ENCODE measurements at regions not wholly inside any gene's neighbourhood (a gene's known extent, or its start where the extent isn't known, plus 50 kb on each side); places are given as distances from the start of the nearest gene placed in this dataset.
"Not testable (repeated sequence)": the region's sequence is repeated elsewhere in the genome, so short reads cannot be mapped to it uniquely, and the experiment has no call there.

GRCh38 chr5:123976379-123977033 is 464.5 kb downstream of the CSNK1G3 start:
- no peak for DNase-seq

GRCh38 chr5:123975521-123975920 is 463.5 kb downstream of the CSNK1G3 start:
- DNase-seq, result not testable (repeated sequence)

DNA sequence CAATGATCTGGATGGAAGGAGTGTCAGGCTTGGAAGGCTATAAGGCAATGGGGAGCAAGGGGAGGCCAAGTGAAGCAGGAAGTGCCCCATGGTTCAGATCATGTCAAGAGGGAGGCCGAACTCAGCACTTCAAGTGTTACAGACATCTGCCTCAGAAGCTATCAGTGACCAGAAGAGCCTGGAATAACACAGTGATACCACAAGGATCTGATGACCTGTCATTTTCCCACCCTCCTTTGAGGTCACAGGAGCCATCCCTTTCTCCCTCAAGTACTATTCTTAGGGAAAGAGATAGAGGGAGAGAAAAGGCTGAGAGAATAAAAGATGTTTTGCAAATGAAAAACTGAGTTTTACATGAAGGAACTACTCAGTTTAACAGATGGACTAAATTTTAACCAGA is 454.8 kb downstream of the CSNK1G3 start:
- DNase-seq, result no peak

DNA sequence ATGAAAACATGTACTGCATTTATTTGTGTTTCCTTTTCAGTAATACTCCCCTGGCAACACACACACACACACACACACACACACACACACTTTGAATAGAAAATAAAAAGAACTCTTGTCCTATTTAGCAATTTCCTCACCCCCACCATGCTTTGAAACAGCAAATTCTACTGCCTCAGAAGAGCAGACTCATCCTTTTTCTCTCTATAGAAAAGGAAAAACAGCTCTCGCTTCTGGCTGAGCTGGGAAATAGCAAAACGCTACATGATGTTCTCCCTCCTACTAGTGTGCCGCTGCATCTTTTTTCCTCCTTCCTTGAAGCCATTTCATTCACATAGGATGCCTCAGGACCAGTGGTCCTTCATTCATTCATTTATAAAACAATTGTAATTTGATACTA is 453.6 kb downstream of the CSNK1G3 start:
- DNase-seq, result no peak

GRCh38 chr5:123964884-123965283 is 452.9 kb downstream of the CSNK1G3 start:
- no peak for DNase-seq

DNA sequence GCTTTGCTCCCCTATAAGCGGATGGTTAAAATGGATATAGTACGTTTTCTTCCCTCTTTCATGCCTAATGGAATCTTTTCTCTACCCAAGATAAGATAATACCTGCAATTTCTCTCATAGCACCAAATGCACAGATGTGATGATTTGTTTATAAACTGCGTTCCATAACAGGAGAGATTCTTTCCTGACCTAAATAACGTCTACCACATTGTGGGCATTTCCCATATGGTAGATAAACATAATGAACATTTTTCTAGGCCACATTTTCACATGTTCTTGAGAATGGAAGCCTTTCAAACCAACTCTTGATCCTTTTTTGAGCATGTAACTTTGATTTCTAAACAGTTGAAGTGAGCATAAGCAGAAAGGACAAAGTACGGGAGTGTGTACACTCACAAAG is 448.5 kb downstream of the CSNK1G3 start:
- DNase-seq, result no peak

GRCh38 chr5:123951582-123951977 is 439.6 kb downstream of the CSNK1G3 start:
- no peak for DNase-seq

DNA sequence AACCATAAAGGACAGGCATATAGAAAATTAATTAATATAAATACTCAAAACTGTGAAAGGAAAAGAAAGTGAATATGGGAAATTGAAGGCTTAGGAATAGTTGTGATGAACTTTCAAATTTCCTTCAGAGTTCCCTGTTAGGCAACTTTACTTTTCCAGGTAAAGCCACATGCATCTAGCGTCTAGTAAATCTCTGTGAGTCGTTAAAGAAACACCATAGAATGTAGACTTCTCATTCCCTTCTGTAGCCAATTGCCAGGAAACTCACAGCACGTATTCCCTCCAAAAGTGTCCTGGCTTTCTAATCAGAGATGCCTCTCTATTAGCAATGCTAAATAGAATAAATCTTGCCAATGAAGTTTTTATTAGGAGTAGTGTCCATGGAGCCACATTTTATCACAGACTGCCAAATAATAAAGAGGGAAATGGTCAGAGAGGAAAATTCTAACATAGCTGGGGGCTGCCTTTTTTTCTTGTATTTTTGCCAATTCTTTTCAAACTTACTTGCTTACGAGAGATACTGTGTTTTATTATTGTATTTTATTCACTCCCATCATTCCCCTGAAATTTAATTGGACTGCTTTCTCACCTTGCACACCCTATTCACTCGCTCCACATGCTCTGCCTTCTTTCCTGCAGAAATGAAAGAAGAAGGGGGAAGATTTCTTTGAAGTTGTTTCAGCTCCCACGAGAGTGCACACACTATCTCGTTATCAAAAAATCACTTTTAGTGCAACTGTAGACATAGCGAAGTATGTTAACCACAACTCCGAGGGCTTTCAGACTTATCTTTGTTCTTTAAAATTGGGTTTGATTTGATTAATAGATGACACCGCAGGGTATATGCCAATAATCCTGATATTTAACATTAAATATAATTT is 439.0 kb downstream of the CSNK1G3 start:
- DNase-seq, result no peak

GRCh38 chr5:123949807-123950340 is 437.9 kb downstream of the CSNK1G3 start:
- DNase-seq, result no peak

DNA sequence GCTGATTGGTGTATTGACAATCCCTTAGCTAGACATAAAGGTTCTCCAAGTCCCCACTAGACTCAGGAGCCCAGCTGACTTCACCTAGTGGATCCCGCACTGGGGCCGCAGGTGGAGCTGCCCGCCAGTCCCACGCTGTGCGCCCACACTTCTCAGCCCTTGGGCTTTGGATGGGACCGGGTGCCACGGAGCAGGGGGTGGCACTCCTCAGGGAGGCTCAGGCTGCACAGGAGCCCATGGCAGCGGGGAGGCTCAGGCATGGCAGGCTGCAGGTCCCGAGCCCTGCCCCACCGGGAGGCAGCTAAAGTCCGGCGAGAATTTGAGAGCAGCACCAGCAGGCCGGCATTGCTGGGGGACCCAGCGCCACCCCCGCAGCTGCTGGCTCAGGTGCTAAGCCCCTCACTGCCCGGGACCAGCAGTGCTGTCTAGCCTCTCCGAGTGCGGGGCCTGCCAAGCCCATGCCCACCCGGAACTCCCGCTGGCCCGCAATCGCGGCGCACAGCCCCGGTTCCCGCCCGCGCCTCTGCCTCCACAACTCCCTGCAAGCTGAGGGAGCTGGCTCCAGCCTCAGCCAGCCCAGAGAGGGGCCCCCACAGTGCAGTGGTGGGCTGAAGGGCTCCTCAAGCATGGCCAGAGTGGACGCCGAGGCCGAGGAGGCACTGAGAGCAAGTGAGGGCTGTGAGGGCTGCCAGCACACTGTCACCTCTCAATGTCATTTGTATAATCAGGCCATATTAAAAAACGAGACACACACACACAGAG is 437.2 kb downstream of the CSNK1G3 start:
- no peak for DNase-seq

DNA sequence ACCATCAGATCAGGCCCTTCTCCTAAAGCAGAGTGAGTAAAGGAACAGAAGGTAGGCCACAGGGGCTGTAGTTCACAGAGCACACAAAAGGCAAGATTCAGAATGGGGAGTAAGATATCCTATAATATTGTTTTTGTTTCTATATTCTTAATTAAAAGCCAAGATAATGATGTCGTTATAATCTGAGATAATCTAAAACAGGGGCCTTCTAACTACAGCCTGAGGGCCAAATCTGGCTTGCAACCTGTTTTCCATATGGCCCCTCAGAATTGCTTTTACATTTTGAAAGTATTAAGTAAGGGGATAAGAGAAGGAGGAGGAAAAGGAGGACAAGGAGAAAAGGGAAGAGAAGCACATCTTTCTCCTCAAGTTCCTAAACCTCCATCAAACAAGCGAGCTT is 435.8 kb downstream of the CSNK1G3 start:
- DNase-seq, result no peak

DNA sequence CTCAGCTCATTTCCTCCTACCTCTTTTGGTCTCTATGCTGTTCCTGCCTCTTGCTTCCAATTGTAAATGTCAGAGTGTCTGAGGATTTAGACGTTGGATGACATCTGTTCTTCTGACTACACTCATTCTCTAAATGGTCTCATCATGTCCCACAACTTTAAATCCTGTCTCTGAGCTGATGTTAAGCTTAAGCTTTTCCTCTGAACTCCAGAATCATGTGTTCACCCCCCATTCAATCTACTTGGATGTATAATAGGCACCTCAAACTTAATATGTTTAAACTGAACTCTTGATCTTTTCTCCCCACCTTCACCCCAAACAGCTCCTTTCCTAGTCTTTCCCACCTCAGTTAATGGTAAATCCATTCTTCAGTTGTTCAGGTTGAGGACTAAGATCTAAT is 433.6 kb downstream of the CSNK1G3 start:
- no peak for DNase-seq

DNA sequence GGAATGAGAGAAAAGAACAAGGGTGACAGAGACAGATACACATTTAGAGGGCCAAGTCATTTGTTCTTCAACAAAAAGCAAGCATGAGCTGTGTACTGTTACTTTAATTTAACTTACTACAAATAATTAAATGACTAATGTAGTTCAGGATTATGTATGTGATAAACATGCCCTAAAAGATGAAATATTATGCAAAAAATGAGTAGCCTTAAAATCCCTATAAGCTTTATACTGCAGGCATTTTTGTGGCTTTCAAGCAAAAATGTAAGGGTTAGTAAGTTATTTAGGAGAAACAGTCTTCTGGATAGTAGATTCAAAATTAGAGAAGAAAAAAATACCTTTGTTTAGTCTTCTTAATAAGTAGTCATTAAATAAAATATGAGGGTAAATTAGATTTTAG is 431.2 kb downstream of the CSNK1G3 start:
- DNase-seq, result no peak

DNA sequence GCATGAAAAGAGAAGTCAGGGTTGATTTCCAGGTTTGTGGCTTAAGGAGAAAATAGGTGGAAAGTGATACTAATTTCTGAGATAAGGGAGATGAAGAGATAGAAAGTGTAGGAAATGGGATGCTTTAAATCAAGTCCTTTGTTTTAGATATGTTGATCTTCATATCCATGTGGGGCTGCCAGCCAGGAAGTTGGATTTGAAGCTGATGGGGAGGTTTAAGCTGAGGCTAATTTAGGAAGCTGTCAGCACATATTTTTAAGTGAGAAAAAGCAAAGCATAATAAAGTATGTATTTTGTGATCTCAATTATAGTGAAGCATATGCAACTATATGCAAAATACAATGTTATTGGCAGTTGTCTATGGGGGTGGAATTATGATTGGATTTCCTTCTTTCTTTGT is 428.4 kb downstream of the CSNK1G3 start:
- DNase-seq, result no peak

- no peak for DNase-seq
Observed at GRCh38 chr5:123937230-123937629, 425.3 kb downstream of the CSNK1G3 start.

- DNase-seq, result no peak
Observed at GRCh38 chr5:123936548-123936947, 424.6 kb downstream of the CSNK1G3 start.

DNA sequence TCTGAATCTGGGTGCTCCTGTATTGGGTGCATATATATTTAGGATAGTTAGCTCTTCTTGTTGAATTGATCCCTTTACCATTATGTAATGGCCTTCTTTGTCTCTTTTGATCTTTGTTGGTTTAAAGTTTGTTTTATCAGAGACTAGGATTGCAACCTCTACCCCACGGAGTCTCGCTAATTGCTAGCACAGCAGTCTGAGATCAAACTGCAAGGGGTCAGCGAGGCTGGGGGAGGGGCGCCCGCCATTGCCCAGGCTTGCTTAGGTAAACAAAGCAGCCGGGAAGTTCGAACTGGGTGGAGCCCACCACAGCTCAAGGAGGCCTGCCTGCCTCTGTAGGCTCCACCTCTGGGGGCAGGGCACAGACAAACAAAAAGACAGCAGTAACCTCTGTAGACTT is 421.8 kb downstream of the CSNK1G3 start:
- not testable (repeated sequence) for DNase-seq

DNA sequence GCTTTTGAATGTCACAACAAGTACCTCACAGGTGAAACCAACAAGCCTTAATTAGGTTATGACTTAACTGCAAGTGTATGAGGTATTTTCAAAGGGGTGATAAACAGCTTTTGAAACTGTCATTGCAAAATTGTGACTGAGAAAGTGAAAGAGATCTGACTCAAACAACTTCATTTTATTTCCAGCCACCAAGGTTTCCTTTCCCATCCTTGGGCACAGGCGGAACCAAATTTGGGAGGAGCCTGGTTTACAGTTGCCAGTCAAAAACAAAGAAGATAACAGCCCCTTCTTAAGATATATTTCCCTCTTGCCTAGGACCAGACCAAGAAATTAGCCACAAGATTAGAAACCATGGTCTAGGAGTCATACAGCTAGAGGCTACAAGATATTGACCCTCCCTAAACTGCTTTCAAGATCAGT is 417.1 kb downstream of the CSNK1G3 start:
- no peak for DNase-seq

GRCh38 chr5:123928401-123928800 is 416.4 kb downstream of the CSNK1G3 start:
- no peak for DNase-seq

GRCh38 chr5:123921193-123921592 is 409.2 kb downstream of the CSNK1G3 start:
- DNase-seq, result no peak

GRCh38 chr5:123916345-123917121 is 404.6 kb downstream of the CSNK1G3 start:
- DNase-seq, result no peak

DNA sequence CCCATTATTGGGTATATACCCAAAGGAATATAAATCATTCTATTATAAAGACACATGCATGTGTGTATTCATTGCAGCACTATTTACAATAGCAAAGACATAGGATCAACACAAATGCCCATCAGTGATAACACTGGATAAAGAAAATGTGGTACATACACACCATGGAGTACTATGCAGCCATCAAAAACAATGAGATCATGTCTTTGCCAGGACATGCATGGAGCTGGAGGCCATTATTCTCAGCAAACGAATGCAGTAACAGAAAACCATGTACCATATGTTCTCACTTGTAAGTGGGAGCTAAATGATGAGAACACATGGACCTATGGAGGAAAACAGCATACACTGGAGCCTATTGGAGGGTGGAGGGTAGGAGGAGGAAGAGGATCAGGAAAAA is 402.4 kb downstream of the CSNK1G3 start:
- no peak for DNase-seq

DNA sequence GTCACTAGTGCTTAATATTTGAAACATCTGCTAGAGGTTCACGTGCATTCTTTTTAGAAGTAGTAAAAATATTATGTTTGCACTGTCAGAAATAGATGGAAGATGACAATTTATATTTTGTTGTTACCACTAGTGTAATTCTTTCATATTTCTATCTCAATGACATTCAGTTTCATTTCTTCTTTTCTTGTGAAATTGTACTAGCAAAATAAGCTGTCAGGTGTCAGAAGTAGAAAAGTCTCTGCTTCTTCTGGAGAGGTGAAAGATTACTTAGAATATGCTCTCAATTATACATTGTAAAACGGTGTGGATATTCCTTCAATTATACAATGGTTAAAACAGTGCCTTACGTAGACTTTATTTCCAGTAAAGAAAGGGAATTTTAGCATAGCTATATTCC is 395.4 kb downstream of the CSNK1G3 start:
- DNase-seq, result no peak

Data from stimulated activated CD8-positive, alpha-beta memory T cell treated with anti-CD3 and anti-CD28 coated beads, Interleukin-4, amount 100 ng/mL, for 48 hours (primary cell).